ENCODE measurements at regions not wholly inside any gene's neighbourhood (a gene's known extent, or its start where the extent isn't known, plus 50 kb on each side); places are given as distances from the start of the nearest gene placed in this dataset.

- WGBS, 2 experiments (ENCODE audit: extremely low coverage in 1 of 2, insufficient coverage in 1 of 2, insufficient read length in 1 of 2, insufficient replicate concordance in 2 of 2, low coverage in 1 of 2, low lambda C conversion rate in 2 of 2, missing lambda C conversion rate in 1 of 2) = 91% methylated on average over 18 of the region's 19 CpGs; no CpG with 5 or more reads in 1 of the 2 experiments
- H3K79me2 ChIP-seq (ENCODE audit: control insufficient read depth in 1 of 2, insufficient read depth in 2 of 2, low read length in 2 of 2) = no peaks in the 10 kb centered on the region
- no peak for FAIRE-seq
Measured at GRCh38 chr3:72572489-72573007, 275.7 kb downstream of the SHQ1 start.

More at GRCh38 chr3:72572489-72573007, 275.7 kb downstream of the SHQ1 start:
- no peak for DNase-seq (ENCODE audit: low read depth in 1 of 2, low spot score in 2 of 2)
- Histone ChIP-seq H4K20me1 (replicated peaks in 1 of 2; ENCODE audit: control insufficient read depth in 1 of 2, insufficient read depth in 2 of 2, low read length in 2 of 2) (no peaks in the 10 kb centered on the region), H4K91ac (replicated peaks; ENCODE audit: insufficient read length, low read length) (no peak overlapping the region), H2BK120ac (replicated peaks; ENCODE audit: low read depth, low read length) (no peak overlapping the region), H2BK5ac (ENCODE audit: low read depth, low read length) (no peak overlapping the region; the same call in 1 of the 2 replicates), H3K36me3 (ENCODE audit: control insufficient read depth in 2 of 4, insufficient read depth in 4 of 4, low read length in 3 of 4) (no peaks in the 10 kb centered on the region), H3K23ac (ENCODE audit: insufficient read length) (no peak overlapping the region), H3K27ac (ENCODE audit: low read depth, low read length) (no peak overlapping the region), H2BK12ac (ENCODE audit: low read depth, low read length) (no peak overlapping the region), H3K4me2 (ENCODE audit: insufficient read depth in 1 of 2, low read depth in 2 of 2, low read length in 2 of 2) (no peak overlapping the region), H3K14ac (ENCODE audit: insufficient read length) (no peak overlapping the region), H3K23me2 (ENCODE audit: low read depth, low read length) (no peaks in the 10 kb centered on the region), H3K9ac (replicated peaks in 1 of 4; ENCODE audit: extremely low read depth in 1 of 4, low read depth in 3 of 4, low read length in 3 of 4) (no peak overlapping the region), H3K18ac (ENCODE audit: extremely low read depth, low read length) (peak overlapping the region; percentile 13; the same call in 1 of the 2 replicates), H3K4me1 (replicated peaks in 1 of 4; ENCODE audit: control insufficient read depth in 3 of 4, insufficient read depth in 4 of 4, low read length in 3 of 4) (peaks cover 0 to 2% (median 0%) of the 10 kb centered on the region in 4 experiments; a peak in 1 of 7 replicates), H3K56ac (replicated peaks; ENCODE audit: insufficient read length, low read depth, low read length) (no peak overlapping the region), H3K4ac (replicated peaks; ENCODE audit: insufficient read length, low read depth, low read length) (no peak overlapping the region), H2BK20ac (ENCODE audit: low read length) (peak overlapping the region; percentile 62; the same call in 1 of the 2 replicates), H3K9me3 (ENCODE audit: insufficient read depth in 2 of 2, low read depth in 1 of 2, low read length in 1 of 2) (no peaks in the 10 kb centered on the region), H2AFZ (ENCODE audit: low read length) (no peak overlapping the region), H4K5ac (ENCODE audit: insufficient read length, low read depth, low read length) (no peak overlapping the region), H3K27me3 (replicated peaks in 1 of 4; ENCODE audit: control insufficient read depth in 3 of 4, extremely low read depth in 1 of 4, insufficient read depth in 3 of 4, low read length in 3 of 4) (no peaks in the 10 kb centered on the region), H2AK5ac (ENCODE audit: low read depth, low read length) (no peak overlapping the region), H3K4me3 (ENCODE audit: extremely low read depth in 1 of 4, insufficient read depth in 2 of 4, low read depth in 3 of 4, low read length in 4 of 4) (no peak overlapping the region), H3K79me1 (ENCODE audit: low read depth, low read length) (no peaks in the 10 kb centered on the region), H2BK15ac (ENCODE audit: low read length) (peak overlapping the region; percentile 77; the same call in 1 of the 2 replicates), H4K8ac (ENCODE audit: extremely low read depth, insufficient read depth, low read length) (no peak overlapping the region)
- peak in 1 of 2 experiments; percentile 26; a peak in 1 of 4 replicates for TF ChIP-seq RAD21 (IDR thresholded peaks at IDR 0.05 in 1 of 2, conservative IDR thresholded peaks at IDR 0.05 in 1 of 2; ENCODE audit: low read depth in 2 of 2, low read length in 2 of 2)
- TF ChIP-seq USF2 (IDR thresholded peaks at IDR 0.05; ENCODE audit: low read length) = no peak
- ChIA-PET CTCF (ENCODE audit: partially characterized antibody) (no interaction called here), POLR2A (ENCODE audit: partially characterized antibody) (no interaction called here)

Data from H1 (cell line).